ENCODE measurements at regions not wholly inside any gene's neighbourhood (a gene's known extent, or its start where the extent isn't known, plus 50 kb on each side); places are given as distances from the start of the nearest gene placed in this dataset.

DNA sequence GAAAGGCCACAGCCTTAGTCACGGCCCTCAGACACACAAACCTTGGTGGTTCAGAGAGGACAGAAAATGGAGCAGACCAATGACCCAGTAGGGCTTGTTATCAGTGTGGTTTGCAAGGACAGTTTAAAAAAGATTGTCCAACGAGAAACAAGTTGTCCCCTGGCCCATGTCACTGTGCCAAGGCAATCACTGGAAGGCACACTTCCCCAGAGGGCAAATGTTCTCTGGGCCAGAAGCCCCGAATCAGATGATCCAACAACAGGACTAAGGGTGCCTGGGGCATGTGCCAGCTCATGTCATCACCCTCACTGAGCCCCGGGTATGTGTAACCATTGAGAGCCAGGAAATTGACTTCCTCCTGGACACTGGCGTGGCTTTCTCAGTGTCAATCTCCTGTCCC lies 950.1 kb upstream of the CTNND2 start:
- TF ChIP-seq, protein P1, sequence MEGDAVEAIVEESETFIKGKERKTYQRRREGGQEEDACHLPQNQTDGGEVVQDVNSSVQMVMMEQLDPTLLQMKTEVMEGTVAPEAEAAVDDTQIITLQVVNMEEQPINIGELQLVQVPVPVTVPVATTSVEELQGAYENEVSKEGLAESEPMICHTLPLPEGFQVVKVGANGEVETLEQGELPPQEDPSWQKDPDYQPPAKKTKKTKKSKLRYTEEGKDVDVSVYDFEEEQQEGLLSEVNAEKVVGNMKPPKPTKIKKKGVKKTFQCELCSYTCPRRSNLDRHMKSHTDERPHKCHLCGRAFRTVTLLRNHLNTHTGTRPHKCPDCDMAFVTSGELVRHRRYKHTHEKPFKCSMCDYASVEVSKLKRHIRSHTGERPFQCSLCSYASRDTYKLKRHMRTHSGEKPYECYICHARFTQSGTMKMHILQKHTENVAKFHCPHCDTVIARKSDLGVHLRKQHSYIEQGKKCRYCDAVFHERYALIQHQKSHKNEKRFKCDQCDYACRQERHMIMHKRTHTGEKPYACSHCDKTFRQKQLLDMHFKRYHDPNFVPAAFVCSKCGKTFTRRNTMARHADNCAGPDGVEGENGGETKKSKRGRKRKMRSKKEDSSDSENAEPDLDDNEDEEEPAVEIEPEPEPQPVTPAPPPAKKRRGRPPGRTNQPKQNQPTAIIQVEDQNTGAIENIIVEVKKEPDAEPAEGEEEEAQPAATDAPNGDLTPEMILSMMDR (conservative IDR thresholded peaks at IDR 0.05; ENCODE audit: low read depth in 2 of 2), result no peak
- TF ChIP-seq POLR2AphosphoS5 (IDR thresholded peaks at IDR 0.05; ENCODE audit: low read depth) (no peak), ZNF114 (CRISPR knock-in tag; IDR thresholded peaks at IDR 0.05) (no peak), EZH2 (IDR thresholded peaks at IDR 0.05; ENCODE audit: low read depth, unreplicated experiment) (no peak)

Measured in GM23338 (cell line).